HepG2 (cell line): ENCODE measurements at regions not wholly inside any gene's neighbourhood (a gene's known extent, or its start where the extent isn't known, plus 50 kb on each side); places are given as distances from the start of the nearest gene placed in this dataset.

Experiments
- CEBPB ChIP-seq: IDR thresholded peaks from 2 replicates; pipeline ENCODE4 v1.6.1; 2011; ENCODE audit warnings: low read depth, low read length, improper control_type of control experiment, borderline replicate concordance
- E2F5 ChIP-seq: sonication (generic); formaldehyde crosslinking; conservative IDR thresholded peaks from 2 replicates; pipeline ENCODE4 v1.4.0; 2020; ENCODE audit warnings: missing genetic modification reagents
- EZH2 ChIP-seq: conservative IDR thresholded peaks from 2 replicates; pipeline ENCODE4 v1.6.1; 2012; ENCODE audit warnings: mild to moderate bottlenecking, low read depth, low read length, moderate library complexity
- HBP1 ChIP-seq: IDR thresholded peaks from 2 replicates; pipeline ENCODE4 v1.6.1; 2016; ENCODE audit warnings: low read depth, control low read depth
- ZNF253 ChIP-seq: sonication (generic); formaldehyde crosslinking; IDR thresholded peaks from 2 replicates; pipeline ENCODE4 v1.8.0; 2022; ENCODE audit warnings: mild to moderate bottlenecking, missing genetic modification reagents, borderline replicate concordance
- ZNF280D ChIP-seq: sonication (generic); formaldehyde crosslinking; IDR thresholded peaks from 2 replicates; pipeline ENCODE4 v1.5.1; 2020; ENCODE audit warnings: mild to moderate bottlenecking, missing genetic modification reagents
- ZNF333 ChIP-seq: sonication (generic); formaldehyde crosslinking; IDR thresholded peaks from 2 replicates; pipeline ENCODE4 v1.4.0; 2020; ENCODE audit warnings: mild to moderate bottlenecking, missing genetic modification reagents, borderline replicate concordance
- ZNF367 ChIP-seq: sonication (generic); formaldehyde crosslinking; IDR thresholded peaks from 2 replicates; pipeline ENCODE4 v1.4.0; 2020; ENCODE audit warnings: missing genetic modification reagents, borderline replicate concordance
- ZNF44 ChIP-seq: sonication (generic); formaldehyde crosslinking; IDR thresholded peaks from 2 replicates; pipeline ENCODE4 v1.5.1; 2020; ENCODE audit warnings: mild to moderate bottlenecking, missing genetic modification reagents
- TF ChIP-seq, protein P1 (sequence below): sonication (generic); formaldehyde crosslinking; IDR thresholded peaks from 2 replicates; pipeline ENCODE4 v1.4.0; 2020; ENCODE audit warnings: missing genetic modification reagents
- TF ChIP-seq, protein P2 (sequence below): sonication (generic); formaldehyde crosslinking; IDR thresholded peaks from 2 replicates; pipeline ENCODE4 v1.4.0; 2020; ENCODE audit warnings: missing genetic modification reagents
- TF ChIP-seq, protein P3 (sequence below): sonication (generic); formaldehyde crosslinking; conservative IDR thresholded peaks from 2 replicates; pipeline ENCODE4 v1.8.1; 2023; ENCODE audit warnings: missing genetic modification reagents

GRCh38 chr4:163818673-163819072 is 324.2 kb downstream of the TMA16 start:
- TF ChIP-seq ZNF44 (no peak), E2F5 (CRISPR knock-in tag) (no peak), EZH2 (no peak), ZNF367 (CRISPR knock-in tag) (no peak), HBP1 (CRISPR knock-in tag) (no peak), ZNF333 (CRISPR knock-in tag) (no peak), ZNF253 (CRISPR knock-in tag) (no peak), ZNF280D (CRISPR knock-in tag) (no peak), CEBPB (no peak)
- TF ChIP-seq, protein P1, sequence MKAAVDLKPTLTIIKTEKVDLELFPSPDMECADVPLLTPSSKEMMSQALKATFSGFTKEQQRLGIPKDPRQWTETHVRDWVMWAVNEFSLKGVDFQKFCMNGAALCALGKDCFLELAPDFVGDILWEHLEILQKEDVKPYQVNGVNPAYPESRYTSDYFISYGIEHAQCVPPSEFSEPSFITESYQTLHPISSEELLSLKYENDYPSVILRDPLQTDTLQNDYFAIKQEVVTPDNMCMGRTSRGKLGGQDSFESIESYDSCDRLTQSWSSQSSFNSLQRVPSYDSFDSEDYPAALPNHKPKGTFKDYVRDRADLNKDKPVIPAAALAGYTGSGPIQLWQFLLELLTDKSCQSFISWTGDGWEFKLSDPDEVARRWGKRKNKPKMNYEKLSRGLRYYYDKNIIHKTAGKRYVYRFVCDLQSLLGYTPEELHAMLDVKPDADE (CRISPR knock-in tag), result no peak
- TF ChIP-seq, protein P2, sequence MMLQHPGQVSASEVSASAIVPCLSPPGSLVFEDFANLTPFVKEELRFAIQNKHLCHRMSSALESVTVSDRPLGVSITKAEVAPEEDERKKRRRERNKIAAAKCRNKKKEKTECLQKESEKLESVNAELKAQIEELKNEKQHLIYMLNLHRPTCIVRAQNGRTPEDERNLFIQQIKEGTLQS (CRISPR knock-in tag), result no peak
- TF ChIP-seq, protein P3, sequence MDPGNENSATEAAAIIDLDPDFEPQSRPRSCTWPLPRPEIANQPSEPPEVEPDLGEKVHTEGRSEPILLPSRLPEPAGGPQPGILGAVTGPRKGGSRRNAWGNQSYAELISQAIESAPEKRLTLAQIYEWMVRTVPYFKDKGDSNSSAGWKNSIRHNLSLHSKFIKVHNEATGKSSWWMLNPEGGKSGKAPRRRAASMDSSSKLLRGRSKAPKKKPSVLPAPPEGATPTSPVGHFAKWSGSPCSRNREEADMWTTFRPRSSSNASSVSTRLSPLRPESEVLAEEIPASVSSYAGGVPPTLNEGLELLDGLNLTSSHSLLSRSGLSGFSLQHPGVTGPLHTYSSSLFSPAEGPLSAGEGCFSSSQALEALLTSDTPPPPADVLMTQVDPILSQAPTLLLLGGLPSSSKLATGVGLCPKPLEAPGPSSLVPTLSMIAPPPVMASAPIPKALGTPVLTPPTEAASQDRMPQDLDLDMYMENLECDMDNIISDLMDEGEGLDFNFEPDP (CRISPR knock-in tag), result no peak
